ENCODE measurements at regions not wholly inside any gene's neighbourhood (a gene's known extent, or its start where the extent isn't known, plus 50 kb on each side); places are given as distances from the start of the nearest gene placed in this dataset.
"Not testable (repeated sequence)": the region's sequence is repeated elsewhere in the genome, so short reads cannot be mapped to it uniquely, and the experiment has no call there.

DNA sequence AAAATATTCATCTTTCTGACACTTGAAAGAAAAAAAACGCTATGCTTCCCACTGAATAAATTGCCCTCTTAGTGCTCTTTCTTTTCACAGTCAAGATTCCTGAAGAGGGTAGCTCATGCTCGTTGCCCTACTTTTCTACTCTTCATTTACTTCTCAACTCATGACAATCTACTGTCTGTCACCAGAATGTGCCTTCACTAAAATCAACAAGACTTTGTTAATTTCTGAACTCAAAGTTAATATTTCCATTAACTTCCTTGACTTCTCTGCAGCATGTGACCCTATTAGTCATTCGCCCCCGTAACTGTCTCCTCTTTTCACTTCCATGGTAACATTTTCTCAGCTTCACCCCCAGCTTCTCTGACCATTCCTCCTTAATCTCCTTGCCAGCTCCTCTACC, 98.9 kb upstream of the MAPRE2 start:
- Mint-ChIP-seq H3K9me3 (no peaks in the 10 kb centered on the region), H3K4me1 (no peaks in the 10 kb centered on the region), H3K36me3 (ENCODE audit: low read depth) (no peaks in the 10 kb centered on the region), H3K27me3 (peaks cover 14% of the 10 kb centered on the region), H3K27ac (no peak overlapping the region), H3K4me3 (no peak overlapping the region)
- ATAC-seq (no peak), DNase-seq (no peak)

DNA sequence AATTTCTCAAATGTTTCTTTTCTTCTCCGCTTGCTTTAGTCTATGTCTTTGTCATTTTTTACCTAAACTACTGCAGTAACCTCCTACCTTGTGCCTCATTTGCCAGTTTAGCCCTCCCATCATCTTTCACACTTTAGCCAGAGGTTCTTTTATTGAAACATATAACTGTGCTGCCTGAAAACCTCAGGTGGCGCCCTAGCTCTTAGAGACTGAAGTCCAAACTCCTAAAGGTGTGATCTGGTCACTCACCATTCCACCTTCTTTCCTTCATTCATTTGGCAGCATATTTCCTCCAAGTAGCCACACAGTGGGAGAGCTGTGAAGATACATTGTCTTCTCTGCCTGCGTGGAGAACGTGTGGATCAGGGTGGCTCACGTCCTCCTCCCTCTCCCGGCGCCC, 98.2 kb upstream of the MAPRE2 start:
- no peaks in the 10 kb centered on the region for H3K36me3 Mint-ChIP-seq (ENCODE audit: low read depth)
- H3K27ac Mint-ChIP-seq = no peak overlapping the region
- H3K27me3 Mint-ChIP-seq = peaks cover 11% of the 10 kb centered on the region
- no peaks in the 10 kb centered on the region for H3K9me3 Mint-ChIP-seq
- no peak for DNase-seq
- no peak for ATAC-seq
- no peak overlapping the region for H3K4me3 Mint-ChIP-seq
- H3K4me1 Mint-ChIP-seq = no peaks in the 10 kb centered on the region

DNA sequence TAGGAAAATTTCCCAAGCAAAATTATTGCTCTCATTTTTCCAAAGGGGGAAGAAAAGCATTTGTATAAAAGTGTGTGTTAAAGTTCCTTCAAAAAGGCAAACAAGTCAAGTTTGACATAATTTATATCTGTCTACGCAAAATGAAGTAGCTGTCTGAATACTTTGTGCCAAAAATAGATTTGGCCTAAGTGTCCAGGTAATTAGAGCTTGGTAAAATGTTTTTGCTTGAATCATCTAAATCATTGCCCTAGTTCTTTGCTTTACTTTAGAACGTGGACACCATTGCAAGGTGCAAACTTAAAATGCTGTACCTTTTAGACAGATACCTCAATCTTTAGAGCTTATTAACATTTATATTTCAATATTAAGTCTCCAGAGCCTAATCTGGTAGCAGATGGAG, 97.6 kb upstream of the MAPRE2 start:
- DNase-seq = no peak
- Mint-ChIP-seq H3K9me3 (no peaks in the 10 kb centered on the region), H3K27ac (no peak overlapping the region), H3K4me1 (no peaks in the 10 kb centered on the region), H3K27me3 (peaks cover 11% of the 10 kb centered on the region), H3K36me3 (ENCODE audit: low read depth) (no peaks in the 10 kb centered on the region), H3K4me3 (no peak overlapping the region)
- no peak for ATAC-seq

DNA sequence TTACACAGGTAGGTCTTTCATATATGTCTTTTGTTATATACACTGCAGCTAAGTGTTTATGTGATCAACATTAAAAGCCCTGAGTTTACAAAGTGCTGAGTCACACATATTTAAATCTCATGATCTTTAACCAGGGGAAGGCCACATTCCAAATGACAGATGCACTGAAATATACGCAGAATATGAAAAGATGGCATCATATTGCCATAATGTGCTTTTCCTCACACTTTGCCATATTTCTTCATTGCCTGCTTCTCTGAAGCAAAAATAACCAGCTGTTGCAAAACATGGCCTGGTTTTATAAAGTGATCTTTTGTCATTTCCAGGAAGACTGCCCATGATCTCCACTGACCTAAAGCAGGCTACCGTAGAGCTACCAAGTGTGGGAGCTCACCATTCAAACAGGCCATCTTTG, 93.5 kb upstream of the MAPRE2 start:
- Mint-ChIP-seq H3K4me1 (no peaks in the 10 kb centered on the region), H3K36me3 (ENCODE audit: low read depth) (no peaks in the 10 kb centered on the region), H3K4me3 (no peak overlapping the region), H3K9me3 (no peaks in the 10 kb centered on the region), H3K27me3 (peaks cover 4% of the 10 kb centered on the region), H3K27ac (no peak overlapping the region)
- DNase-seq (no peak), ATAC-seq (no peak)

DNA sequence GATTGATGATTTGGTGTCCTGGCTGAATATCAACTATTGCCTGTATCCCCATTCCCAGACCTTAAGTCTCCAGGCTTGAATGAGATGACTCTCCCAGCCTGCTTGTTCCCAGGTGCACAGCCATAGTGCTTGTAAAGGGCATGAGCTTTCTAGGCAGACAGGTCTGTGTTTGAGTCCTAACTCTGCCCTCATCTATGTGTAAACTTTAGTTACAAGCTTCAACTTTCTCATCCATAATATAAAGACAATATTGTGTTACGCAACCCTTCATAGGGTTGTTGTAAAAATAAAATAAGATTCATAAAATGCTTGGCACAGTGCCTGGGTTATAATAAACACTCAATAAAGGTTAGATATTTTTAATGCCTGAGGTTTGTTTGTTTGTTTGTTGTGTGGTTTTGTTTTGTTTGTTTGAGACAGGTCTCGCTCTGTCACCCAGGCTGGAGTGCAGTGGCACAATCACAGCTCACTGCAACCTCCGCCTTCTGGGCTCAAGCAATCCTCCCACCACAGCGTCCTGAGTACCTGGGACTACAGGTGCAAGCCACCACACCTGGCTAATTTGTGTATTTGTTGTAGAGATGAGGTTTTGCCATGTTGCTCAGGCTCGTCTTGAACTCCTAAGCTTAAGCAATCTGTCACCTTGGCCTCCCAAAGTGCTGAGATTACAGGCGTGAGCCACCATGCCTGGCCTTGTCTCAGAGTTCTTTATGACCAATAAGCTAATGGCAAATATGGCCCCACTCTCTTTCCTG, 89.4 kb upstream of the MAPRE2 start:
- Mint-ChIP-seq H3K27me3 (peaks cover 8% of the 10 kb centered on the region), H3K4me3 (no peak overlapping the region), H3K9me3 (no peaks in the 10 kb centered on the region), H3K27ac (no peak overlapping the region), H3K4me1 (no peaks in the 10 kb centered on the region), H3K36me3 (ENCODE audit: low read depth) (peaks cover 2% of the 10 kb centered on the region)
- DNase-seq = no peak
- ATAC-seq = no peak

DNA sequence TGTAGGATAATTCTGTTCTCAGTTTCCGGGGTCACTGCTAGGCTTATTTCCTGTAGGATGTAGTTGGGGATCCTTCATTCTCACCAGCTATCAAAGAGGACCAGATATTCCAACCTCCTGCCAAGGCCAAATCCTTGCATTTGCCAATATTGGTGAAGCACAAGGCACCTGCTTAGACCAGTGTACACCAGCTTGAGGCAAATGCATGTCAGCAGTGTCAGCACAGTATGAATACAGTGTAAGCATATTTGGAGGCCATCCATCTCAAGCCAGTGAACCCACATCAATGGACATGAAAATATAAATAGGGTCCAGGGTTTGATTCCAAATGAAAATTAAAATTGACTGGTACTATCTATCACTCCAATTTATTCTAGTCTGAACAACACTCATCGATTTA, 88.0 kb upstream of the MAPRE2 start:
- Mint-ChIP-seq H3K9me3 (no peaks in the 10 kb centered on the region), H3K27me3 (peaks cover 8% of the 10 kb centered on the region), H3K4me1 (no peaks in the 10 kb centered on the region), H3K27ac (no peak overlapping the region), H3K36me3 (ENCODE audit: low read depth) (peaks cover 2% of the 10 kb centered on the region), H3K4me3 (no peak overlapping the region)
- DNase-seq (no peak), ATAC-seq (no peak)

DNA sequence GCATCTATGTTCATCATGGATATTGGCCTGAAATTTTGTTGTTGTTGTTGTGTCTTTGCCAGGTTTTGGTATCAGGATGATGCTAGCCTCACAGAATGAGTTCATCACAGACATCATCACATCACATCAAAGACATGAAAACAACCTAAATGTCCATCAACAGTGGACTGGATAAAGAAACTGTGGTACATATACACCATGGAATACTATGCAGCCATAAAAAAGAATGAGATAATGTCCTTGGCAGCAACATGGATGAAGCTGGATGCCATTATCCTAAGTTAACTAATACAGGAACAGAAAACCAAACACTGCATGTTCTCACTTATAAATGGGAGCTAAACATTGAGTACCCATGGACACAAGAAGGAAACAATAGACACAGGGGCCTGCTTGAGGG, 85.7 kb upstream of the MAPRE2 start:
- not testable (repeated sequence) for H3K9me3 Mint-ChIP-seq; H3K4me1 Mint-ChIP-seq; DNase-seq; ATAC-seq; H3K27ac Mint-ChIP-seq; H3K4me3 Mint-ChIP-seq; H3K36me3 Mint-ChIP-seq (ENCODE audit: low read depth)
- peaks cover 15% of the 10 kb centered on the region for H3K27me3 Mint-ChIP-seq

DNA sequence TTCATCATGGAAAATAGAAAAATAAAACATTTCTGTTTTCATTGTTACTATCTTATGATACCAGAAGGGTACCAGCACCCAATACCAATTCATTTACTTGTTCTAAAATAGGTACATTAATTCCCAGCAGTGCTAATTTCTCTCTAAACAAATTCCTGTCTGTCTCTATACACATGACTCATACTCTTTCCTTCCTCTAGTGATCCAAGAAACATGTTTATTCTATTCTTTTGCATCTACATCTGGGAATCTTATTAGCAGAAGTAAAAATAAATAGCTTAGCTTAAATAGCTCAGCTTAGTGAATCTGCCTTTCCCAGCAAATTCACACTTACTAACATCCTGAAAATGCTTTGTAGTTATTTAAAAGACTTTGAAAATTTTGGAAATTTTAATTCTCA, 84.5 kb upstream of the MAPRE2 start:
- no peak for ATAC-seq
- peaks cover 16% of the 10 kb centered on the region for H3K27me3 Mint-ChIP-seq
- H3K9me3 Mint-ChIP-seq = no peaks in the 10 kb centered on the region
- H3K27ac Mint-ChIP-seq = no peak overlapping the region
- H3K4me3 Mint-ChIP-seq = no peak overlapping the region
- DNase-seq = no peak
- H3K4me1 Mint-ChIP-seq = no peaks in the 10 kb centered on the region
- peaks cover 2% of the 10 kb centered on the region for H3K36me3 Mint-ChIP-seq (ENCODE audit: low read depth)

DNA sequence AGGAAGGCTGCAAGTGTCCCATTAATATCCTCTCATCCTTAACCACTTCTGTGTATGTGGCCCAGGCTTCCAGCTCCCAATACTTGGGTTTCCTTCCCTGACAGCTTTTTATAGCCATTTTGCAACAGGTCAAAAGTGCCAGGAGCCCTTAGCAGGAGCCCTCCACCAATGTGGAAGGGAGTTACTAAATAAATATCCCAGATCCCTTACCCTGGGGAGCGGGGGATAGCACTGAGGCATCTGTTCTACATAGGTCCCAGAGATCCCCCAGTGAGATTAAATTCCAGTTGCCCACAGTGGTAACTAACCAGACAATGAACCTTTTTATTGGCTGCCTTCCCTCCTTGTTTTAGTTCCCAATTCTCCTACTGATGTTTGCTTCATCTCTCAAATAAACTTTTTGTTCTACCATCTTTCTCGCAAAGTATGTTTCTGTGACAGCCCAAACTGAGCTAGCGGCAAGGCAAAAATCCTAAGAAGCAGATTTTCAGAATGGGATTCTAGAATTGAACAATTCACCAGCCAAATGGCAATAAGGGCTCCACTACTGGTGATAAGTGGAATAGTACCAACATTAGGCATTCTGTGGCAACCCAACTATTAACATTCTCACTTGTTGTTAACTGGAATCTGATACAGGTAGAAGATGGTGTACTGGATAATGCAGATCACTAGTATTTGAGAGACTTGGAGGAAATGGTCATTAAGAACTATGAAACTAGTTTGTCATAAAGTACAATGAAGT, 83.9 kb upstream of the MAPRE2 start:
- peaks cover 2% of the 10 kb centered on the region for H3K36me3 Mint-ChIP-seq (ENCODE audit: low read depth)
- H3K4me3 Mint-ChIP-seq = no peak overlapping the region
- no peak overlapping the region for H3K27ac Mint-ChIP-seq
- H3K9me3 Mint-ChIP-seq = no peaks in the 10 kb centered on the region
- DNase-seq = no peak
- ATAC-seq = no peak
- H3K27me3 Mint-ChIP-seq = peaks cover 16% of the 10 kb centered on the region
- H3K4me1 Mint-ChIP-seq = no peaks in the 10 kb centered on the region

DNA sequence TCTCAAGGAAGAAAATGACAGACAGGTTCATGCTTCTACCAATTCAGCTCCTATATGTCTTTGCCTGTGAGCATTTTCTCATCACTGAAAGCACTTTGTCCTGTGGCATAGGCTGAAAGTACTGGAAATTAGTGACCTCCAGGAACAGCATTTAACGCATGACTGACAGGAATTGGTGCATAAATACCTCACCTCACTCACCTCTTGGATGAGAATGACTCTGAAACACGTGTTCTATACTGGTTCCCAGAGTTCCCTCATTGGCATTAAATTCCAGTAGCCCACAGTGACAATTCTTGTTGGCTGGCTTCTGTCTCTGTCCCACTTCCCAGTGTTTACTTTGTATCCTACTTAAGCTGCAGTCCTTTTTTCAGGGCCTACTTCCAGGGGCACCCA, 83.4 kb upstream of the MAPRE2 start:
- ATAC-seq = no peak
- Mint-ChIP-seq H3K4me1 (no peaks in the 10 kb centered on the region), H3K36me3 (ENCODE audit: low read depth) (peaks cover 2% of the 10 kb centered on the region), H3K9me3 (no peaks in the 10 kb centered on the region), H3K27me3 (peaks cover 16% of the 10 kb centered on the region), H3K27ac (no peak overlapping the region), H3K4me3 (no peak overlapping the region)
- DNase-seq = no peak

DNA sequence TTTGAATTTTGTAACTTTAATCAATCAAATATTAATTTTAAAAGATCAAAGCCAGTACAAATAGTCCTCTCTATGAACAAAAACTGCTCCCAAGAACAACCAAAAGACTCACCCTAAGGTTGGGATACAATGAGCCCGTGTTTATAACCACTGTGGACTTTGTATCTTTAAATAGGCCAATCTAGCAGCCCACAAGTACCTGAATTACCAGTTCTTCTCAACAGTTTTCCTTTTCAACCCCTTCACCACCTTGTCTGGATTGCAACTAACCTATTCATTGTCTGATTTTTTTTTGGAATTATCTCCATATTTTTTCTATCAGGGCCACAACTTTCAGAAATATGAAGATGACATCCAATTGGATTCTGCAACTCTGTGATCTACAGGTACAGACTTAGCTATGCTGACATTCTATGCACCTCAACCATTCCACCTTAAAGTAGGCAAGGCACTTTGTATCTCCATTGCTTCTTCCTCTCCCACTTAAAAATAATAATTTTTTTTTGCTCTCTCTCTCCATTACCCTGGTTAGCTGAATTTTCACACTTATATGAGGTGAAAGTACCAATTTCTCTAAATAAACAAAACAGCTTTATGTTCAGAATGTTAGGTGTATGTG, 81.9 kb upstream of the MAPRE2 start:
- Mint-ChIP-seq H3K4me1 (no peaks in the 10 kb centered on the region), H3K27me3 (peaks cover 18% of the 10 kb centered on the region), H3K9me3 (no peaks in the 10 kb centered on the region), H3K4me3 (no peak overlapping the region), H3K36me3 (ENCODE audit: low read depth) (peaks cover 2% of the 10 kb centered on the region), H3K27ac (no peak overlapping the region)
- ATAC-seq = no peak
- no peak for DNase-seq

DNA sequence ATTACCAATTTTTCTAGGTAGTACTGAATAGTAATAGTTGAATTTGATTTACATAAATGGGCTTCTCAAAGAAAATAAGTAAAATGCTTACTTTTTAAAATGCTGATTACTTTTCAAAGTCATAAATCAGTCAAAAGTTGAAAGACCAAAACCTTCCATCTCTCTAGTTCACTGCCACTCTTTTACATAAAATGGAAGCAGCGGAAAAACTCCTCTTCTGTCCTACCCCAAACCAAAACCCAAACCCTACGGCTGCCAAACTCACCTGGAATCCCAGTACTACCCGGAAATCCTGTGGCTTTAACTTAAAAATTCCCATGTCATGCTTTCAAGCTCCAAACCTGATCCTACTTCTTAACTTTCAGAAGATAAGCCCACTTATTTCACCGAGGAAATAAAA, 81.2 kb upstream of the MAPRE2 start:
- Mint-ChIP-seq H3K36me3 (ENCODE audit: low read depth) (peaks cover 2% of the 10 kb centered on the region), H3K4me3 (no peak overlapping the region), H3K4me1 (no peaks in the 10 kb centered on the region), H3K27me3 (peaks cover 15% of the 10 kb centered on the region), H3K9me3 (no peaks in the 10 kb centered on the region), H3K27ac (no peak overlapping the region)
- ATAC-seq (no peak), DNase-seq (no peak)

DNA sequence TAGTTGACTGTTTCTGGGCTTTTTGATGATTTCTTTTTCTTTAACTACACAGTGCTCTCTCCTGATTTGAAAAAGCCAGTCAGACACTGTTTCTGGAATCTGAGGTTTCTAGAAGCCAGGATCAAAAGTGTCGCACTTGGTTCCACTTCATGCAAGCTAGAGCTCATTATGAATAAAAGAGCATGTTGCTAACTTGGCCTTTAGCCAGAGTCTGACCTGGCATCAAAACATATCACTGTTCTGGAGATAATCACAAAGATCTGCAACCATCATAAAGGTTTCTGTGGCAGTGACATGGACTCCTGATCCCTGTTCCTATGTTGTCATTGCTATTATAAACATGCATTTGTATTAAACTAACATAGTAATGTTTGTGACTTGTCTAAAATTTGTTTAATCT, 76.1 kb upstream of the MAPRE2 start:
- Mint-ChIP-seq H3K9me3 (no peaks in the 10 kb centered on the region), H3K4me3 (no peak overlapping the region), H3K36me3 (ENCODE audit: low read depth) (no peaks in the 10 kb centered on the region), H3K27me3 (peaks cover 5% of the 10 kb centered on the region), H3K27ac (no peak overlapping the region), H3K4me1 (no peaks in the 10 kb centered on the region)
- DNase-seq (no peak), ATAC-seq (no peak)

DNA sequence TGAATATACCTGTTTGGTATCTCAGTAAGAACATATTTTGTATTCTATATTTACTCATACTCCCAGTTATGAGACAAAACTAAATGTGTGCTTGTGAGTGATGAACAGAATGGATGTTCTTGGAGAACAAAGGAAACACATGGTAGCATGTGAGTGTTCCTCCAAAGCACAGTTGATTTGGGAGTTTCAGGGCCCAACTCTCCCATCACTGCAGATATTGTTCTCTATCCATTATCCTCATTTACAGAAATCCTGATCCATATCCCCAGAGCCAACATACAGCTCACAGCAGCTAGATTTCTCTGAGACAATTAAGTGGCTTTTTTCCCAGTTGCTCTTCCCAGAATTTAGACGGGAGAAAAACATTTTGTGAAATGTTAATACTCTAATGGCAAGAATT, 75.6 kb upstream of the MAPRE2 start:
- Mint-ChIP-seq H3K36me3 (ENCODE audit: low read depth) (no peaks in the 10 kb centered on the region), H3K9me3 (no peaks in the 10 kb centered on the region), H3K4me3 (no peak overlapping the region), H3K27me3 (peaks cover 3% of the 10 kb centered on the region), H3K4me1 (no peaks in the 10 kb centered on the region), H3K27ac (no peak overlapping the region)
- ATAC-seq (no peak), DNase-seq (no peak)

DNA sequence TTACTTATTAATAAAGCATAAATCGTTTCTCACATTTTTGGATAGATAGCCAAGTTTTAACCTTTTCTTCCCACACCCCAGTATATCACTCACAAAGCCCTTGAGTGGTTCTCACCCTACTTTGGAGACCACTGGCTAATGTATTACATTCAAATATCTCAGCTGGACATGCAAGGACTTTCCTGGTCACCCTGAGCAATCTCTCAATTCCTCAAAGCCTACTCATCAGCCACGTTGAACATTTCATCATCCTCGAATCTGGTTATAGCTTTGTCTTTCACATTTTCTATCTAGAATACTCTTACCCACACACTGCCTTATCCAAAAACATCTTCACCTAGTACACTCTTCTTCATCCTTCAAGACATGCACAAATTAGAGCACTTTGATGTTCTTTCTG, 71.1 kb upstream of the MAPRE2 start:
- Mint-ChIP-seq H3K27ac (no peak overlapping the region), H3K36me3 (ENCODE audit: low read depth) (no peaks in the 10 kb centered on the region), H3K27me3 (peaks cover 3% of the 10 kb centered on the region), H3K4me1 (peaks cover 13% of the 10 kb centered on the region), H3K4me3 (no peak overlapping the region), H3K9me3 (peaks cover 8% of the 10 kb centered on the region)
- ATAC-seq = no peak
- no peak for DNase-seq

All from activated naive CD8-positive, alpha-beta T cell treated with anti-CD3 and anti-CD28 coated beads, Interleukin-2, amount 50 U/mL, for 24 hours (primary cell).